GM12878 (cell line): ENCODE measurements at regions not wholly inside any gene's neighbourhood (a gene's known extent, or its start where the extent isn't known, plus 50 kb on each side); places are given as distances from the start of the nearest gene placed in this dataset.

Experiments
- ATAC-seq: fragments of 200-7000 bp; cut with Tn5 transposase; 3 replicates; pipeline ENCODE4 v1.9.1; 2020; ENCODE audit warnings: mild to moderate bottlenecking, moderate library complexity
- BruUV-seq: library from RNA; stranded (reverse); fragments of 400-500 nt; replicated peaks from 2 replicates; lab custom pipeline; 2021; lab: Mats Ljungman, UMichigan
- CTCF ChIA-PET: fragments of 300-600 bp; sonication (Branson Sonifier 250); formaldehyde crosslinking; extraction: SDS; loops from one replicate; lab custom pipeline; 2021; ENCODE audit warnings: inconsistent platforms; lab: Yijun Ruan, JAX
- POLR2A ChIA-PET: fragments of 350-600 bp; formaldehyde crosslinking; extraction: SDS; loops from one replicate; lab custom pipeline; 2021; ENCODE audit warnings: inconsistent platforms; lab: Charles Lee
- RAD21 ChIA-PET: fragments of 300-600 bp; sonication (Branson Sonifier 250); formaldehyde crosslinking; loops from one replicate; lab custom pipeline; 2023; ENCODE audit warnings: antibody characterized with exemption; ENCODE audit not compliant: unreplicated experiment; lab: Charles Lee
- SMC1A ChIA-PET: fragments of 300-600 bp; sonication (Branson Sonifier 250); formaldehyde crosslinking; loops from one replicate; lab custom pipeline; 2023; ENCODE audit not compliant: unreplicated experiment, uncharacterized antibody; lab: Charles Lee
- DNase-seq: peaks from one replicate; pipeline ENCODE4 v3.0.0-alpha.2; 2011; ENCODE audit warnings: low read depth, low spot score
- FAIRE-seq: peaks from 3 replicates; lab custom pipeline; 2011; peaks lifted over from hg19 to GRCh38; lab: Jason Lieb, UNC
- H2AFZ ChIP-seq: 2 replicates; pipeline ENCODE4 v1.6.0; 2011; ENCODE audit warnings: low read depth, low read length, control low read depth; ENCODE audit not compliant: control insufficient read depth
- H3K27ac ChIP-seq: 2 replicates; pipeline ENCODE4 v1.5.1; 2011; ENCODE audit warnings: control low read depth; ENCODE audit not compliant: control insufficient read depth, insufficient read depth
- H3K27me3 ChIP-seq, 2 experiments: replicated peaks in 1 of 2; 2 replicates each; pipeline versions ENCODE4 v1.6.0 to v1.6.1; 2011; ENCODE audit warnings: low read length in 1 of 2; ENCODE audit not compliant: control insufficient read depth in 2 of 2, insufficient read depth in 2 of 2
- H3K36me3 ChIP-seq, 2 experiments: 2 replicates each; pipeline ENCODE4 v1.5.1; 2011; ENCODE audit warnings: low read length in 1 of 2; ENCODE audit not compliant: control insufficient read depth in 2 of 2, insufficient read depth in 2 of 2
- H3K4me1 ChIP-seq: 2 replicates; pipeline ENCODE4 v1.6.1; 2011; ENCODE audit warnings: mild to moderate bottlenecking, low read length, moderate library complexity, mixed read lengths; ENCODE audit not compliant: control insufficient read depth, insufficient read depth
- H3K4me2 ChIP-seq: 2 replicates; pipeline ENCODE4 v1.6.0; 2011; ENCODE audit warnings: control low read depth; ENCODE audit not compliant: control insufficient read depth, insufficient read depth
- H3K4me3 ChIP-seq: fragments of 200-600 bp; sonication (generic); 2 replicates; pipeline ENCODE4 v1.5.1; 2016
- H3K79me2 ChIP-seq: 2 replicates; pipeline ENCODE4 v1.6.0; 2011; ENCODE audit warnings: low read length; ENCODE audit not compliant: control insufficient read depth, insufficient read depth
- H3K9ac ChIP-seq: 2 replicates; pipeline ENCODE4 v1.8.0; 2011; ENCODE audit warnings: low read length, control low read depth, mixed read lengths; ENCODE audit not compliant: control insufficient read depth, insufficient read depth
- H3K9me3 ChIP-seq: replicated peaks from 3 replicates; pipeline ENCODE4 v1.5.1; 2011; ENCODE audit warnings: mild to moderate bottlenecking, low read length; ENCODE audit not compliant: control insufficient read depth, insufficient read depth
- H4K20me1 ChIP-seq: 2 replicates; pipeline ENCODE4 v1.6.0; 2011; ENCODE audit not compliant: control insufficient read depth, insufficient read depth
- ATF2 ChIP-seq: IDR thresholded peaks from 2 replicates; pipeline ENCODE4 v1.6.1; 2012; ENCODE audit warnings: low read length, inconsistent platforms
- CBX3 ChIP-seq: fragments of 200-600 bp; sonication (generic); IDR thresholded peaks from 2 replicates; pipeline ENCODE4 v1.6.1; 2016; ENCODE audit warnings: low read depth, borderline replicate concordance
- CUX1 ChIP-seq: IDR thresholded peaks from 2 replicates; pipeline ENCODE4 v1.6.1; 2012; ENCODE audit warnings: improper control_type of control experiment, low read depth, low read length; ENCODE audit not compliant: insufficient replicate concordance
- ELK1 ChIP-seq: IDR thresholded peaks from 2 replicates; pipeline ENCODE4 v1.6.1; 2012; ENCODE audit warnings: low read depth, low read length, improper control_type of control experiment
- JUNB ChIP-seq: IDR thresholded peaks from 2 replicates; pipeline ENCODE4 v1.6.1; 2016; ENCODE audit warnings: antibody characterized with exemption, mild to moderate bottlenecking
- KLF5 ChIP-seq: fragments of 450-650 bp; IDR thresholded peaks from 2 replicates; pipeline ENCODE4 v1.6.1; 2014; ENCODE audit warnings: mild to moderate bottlenecking; ENCODE audit not compliant: partially characterized antibody
- LARP7 ChIP-seq: fragments of 450-650 bp; IDR thresholded peaks from 2 replicates; pipeline ENCODE4 v1.6.1; 2017; ENCODE audit warnings: mild to moderate bottlenecking
- NBN ChIP-seq: fragments of 450-650 bp; IDR thresholded peaks from 2 replicates; pipeline ENCODE4 v1.6.1; 2016
- POLR2A ChIP-seq: IDR thresholded peaks from 2 replicates; pipeline ENCODE4 v1.6.1; 2011; ENCODE audit warnings: low read depth, mild to moderate bottlenecking, low read length
- RAD21 ChIP-seq: IDR thresholded peaks from 2 replicates; pipeline ENCODE4 v1.6.1; 2011; ENCODE audit warnings: mild to moderate bottlenecking, low read depth, low read length, moderate library complexity; ENCODE audit not compliant: insufficient read depth
- SREBF1 ChIP-seq: IDR thresholded peaks from 2 replicates; pipeline ENCODE4 v1.6.1; 2012; ENCODE audit warnings: mild to moderate bottlenecking, low read length
- SREBF2 ChIP-seq: IDR thresholded peaks from 2 replicates; pipeline ENCODE4 v1.6.1; 2012; ENCODE audit warnings: mild to moderate bottlenecking, low read length
- STAT3 ChIP-seq: IDR thresholded peaks from 2 replicates; pipeline ENCODE4 v1.6.1; 2011; ENCODE audit warnings: low read depth, low read length, improper control_type of control experiment
- TCF3 ChIP-seq: IDR thresholded peaks from 2 replicates; pipeline ENCODE4 v1.6.1; 2012; ENCODE audit warnings: low read depth, mild to moderate bottlenecking, low read length, borderline replicate concordance; ENCODE audit not compliant: insufficient read depth
- ZBTB33 ChIP-seq: fragments of 450-650 bp; IDR thresholded peaks from 2 replicates; pipeline ENCODE4 v1.6.1; 2017; ENCODE audit warnings: mild to moderate bottlenecking
- WGBS: methylation state at CpG from one replicate; pipeline ENCODE4 v1.1.6; 2016; ENCODE audit warnings: low lambda C conversion rate; ENCODE audit not compliant: insufficient replicate concordance, insufficient coverage; ENCODE audit errors: missing lambda C conversion rate; 5-methylcytosine and 5-hydroxymethylcytosine counted together
- in situ Hi-C: fragments of 300-500 bp; cut with MboI; formaldehyde crosslinking; loops from 9 replicates; pipeline ENCODE4 v1.14.3; 2018; ENCODE audit warnings: mixed read lengths
- intact Hi-C: fragments of 100-400 bp; cut with micrococcal nuclease; formaldehyde crosslinking; loops from one replicate; pipeline ENCODE4 v1.14.2; 2022; ENCODE audit not compliant: unreplicated experiment

- TF ChIP-seq CUX1, result no peak
- TF ChIP-seq JUNB, result no peak
- TF ChIP-seq KLF5, result no peak
- TF ChIP-seq ZBTB33, result no peak
- no peak for TF ChIP-seq LARP7
- no peak for TF ChIP-seq NBN
These were observed 727.8 kb upstream of the ADAMTS5 start (continued) for GRCh38 chr21:27694667-27695066.

GRCh38 chr21:27693376-27693775 lies 726.5 kb upstream of the ADAMTS5 start:
- SMC1A ChIA-PET, result no interaction called here
- TF ChIP-seq TCF3, result no peak
- no peak for TF ChIP-seq POLR2A
- no peak for TF ChIP-seq STAT3
- TF ChIP-seq SREBF2, result no peak
- TF ChIP-seq CBX3, result no peak
- TF ChIP-seq ELK1, result no peak
- no peak for TF ChIP-seq RAD21
- no peak for TF ChIP-seq ATF2
- TF ChIP-seq SREBF1, result no peak

More at GRCh38 chr21:27693376-27693775, 726.5 kb upstream of the ADAMTS5 start:
- H3K4me3 ChIP-seq, result no peak overlapping the region
- no peaks in the 10 kb centered on the region for H3K9me3 ChIP-seq
- BruUV-seq, result no TSS peak
- H3K27me3 ChIP-seq, result no peaks in the 10 kb centered on the region
- FAIRE-seq, result no peak
- no peak for DNase-seq
- whole genome bisulfite sequencing, result 30% methylated on average over 6 of the region's 6 CpGs
- POLR2A ChIA-PET, result no interaction called here
- no peaks in the 10 kb centered on the region for H3K36me3 ChIP-seq
- RAD21 ChIA-PET, result no interaction called here
- no peaks in the 10 kb centered on the region for H4K20me1 ChIP-seq
- no peak overlapping the region for H3K9ac ChIP-seq
- CTCF ChIA-PET, result no interaction called here
- H3K79me2 ChIP-seq, result no peaks in the 10 kb centered on the region
- no peak for ATAC-seq
- H3K4me1 ChIP-seq, result no peaks in the 10 kb centered on the region
- H2AFZ ChIP-seq, result no peak overlapping the region
- intact Hi-C loops (no loop called here), in situ Hi-C loops (no loop called here)
- H3K4me2 ChIP-seq, result no peak overlapping the region
- H3K27ac ChIP-seq, result no peak overlapping the region
